SH-SY5Y (cell line): ENCODE measurements at regions not wholly inside any gene's neighbourhood (a gene's known extent, or its start where the extent isn't known, plus 50 kb on each side); places are given as distances from the start of the nearest gene placed in this dataset.

ENCODE experiments used
- GATA2 ChIP-seq: IDR thresholded peaks from 2 replicates; pipeline ENCODE4 v1.6.1; 2011; ENCODE audit warnings: mild to moderate bottlenecking, low read depth, low read length
- GATA3 ChIP-seq: IDR thresholded peaks from 2 replicates; pipeline ENCODE4 v1.6.1; 2011; ENCODE audit warnings: low read depth, mild to moderate bottlenecking, low read length, moderate library complexity

GRCh38 chr20:6975311-6975710 is 207.8 kb downstream of the BMP2 start:
- TF ChIP-seq GATA3 (no peak), GATA2 (no peak)
